Fibroblast of skin of right quadriceps (primary cell): ENCODE measurements at regions not wholly inside any gene's neighbourhood (a gene's known extent, or its start where the extent isn't known, plus 50 kb on each side); places are given as distances from the start of the nearest gene placed in this dataset.

Experiments
- DNase-seq: peaks from one replicate; pipeline ENCODE4 v3.0.0-alpha.2; 2013

DNA sequence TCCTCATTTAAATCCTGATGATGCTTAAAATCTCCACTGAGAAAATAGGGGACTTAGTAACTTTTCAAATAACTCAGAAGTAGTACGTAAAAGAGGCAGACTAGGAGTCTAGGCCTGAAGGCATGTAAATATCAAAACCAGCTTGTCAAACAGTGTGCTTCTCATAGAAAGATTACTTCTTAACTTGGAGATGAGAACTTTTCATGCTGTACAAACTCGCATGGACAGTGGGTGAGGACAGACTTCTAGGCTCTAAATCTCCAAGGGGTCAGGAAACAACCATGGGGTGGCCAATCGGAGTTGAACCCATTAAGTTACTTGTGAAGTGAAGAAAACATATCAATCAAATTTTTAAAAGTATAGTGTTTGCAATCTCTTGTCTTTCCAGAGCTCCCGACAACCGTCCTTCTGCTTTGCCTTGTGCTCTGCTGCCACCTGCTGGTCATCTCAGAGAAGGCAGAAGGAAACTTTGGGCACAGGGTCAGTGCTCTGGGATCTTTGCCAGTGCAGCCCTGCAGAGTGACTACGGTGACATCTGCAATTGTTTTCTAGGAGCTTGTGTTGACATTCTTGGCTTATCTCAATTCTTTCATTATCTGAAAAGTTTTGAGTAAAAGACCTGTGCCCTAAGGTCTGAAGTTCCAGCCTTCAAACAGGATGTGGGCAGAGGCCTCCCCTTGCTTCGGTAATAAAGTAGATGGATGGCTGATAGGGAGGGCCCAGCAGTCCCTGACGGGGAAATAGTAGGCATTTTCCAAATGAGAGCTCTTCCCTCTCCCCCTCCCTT, 105.1 kb upstream of the PDE4B start:
- peak; percentile 63 for DNase-seq

DNA sequence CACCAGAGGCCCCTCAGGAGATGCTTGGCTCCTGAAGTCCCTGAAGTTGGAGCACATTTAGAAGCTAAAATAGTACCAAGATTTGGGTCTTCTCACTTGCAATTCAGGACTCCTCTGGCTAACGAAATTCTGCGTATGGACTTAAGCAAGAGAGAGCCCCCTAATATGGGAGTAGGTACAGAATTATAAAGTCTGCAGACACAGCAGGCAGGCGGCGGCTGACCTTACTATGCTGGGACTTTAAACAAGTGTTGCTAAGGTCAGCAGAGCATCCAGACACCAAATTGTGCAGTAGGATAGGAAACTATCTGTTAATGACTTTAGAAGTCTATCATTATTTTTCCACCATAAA, 104.5 kb upstream of the PDE4B start:
- DNase-seq: no peak

DNA sequence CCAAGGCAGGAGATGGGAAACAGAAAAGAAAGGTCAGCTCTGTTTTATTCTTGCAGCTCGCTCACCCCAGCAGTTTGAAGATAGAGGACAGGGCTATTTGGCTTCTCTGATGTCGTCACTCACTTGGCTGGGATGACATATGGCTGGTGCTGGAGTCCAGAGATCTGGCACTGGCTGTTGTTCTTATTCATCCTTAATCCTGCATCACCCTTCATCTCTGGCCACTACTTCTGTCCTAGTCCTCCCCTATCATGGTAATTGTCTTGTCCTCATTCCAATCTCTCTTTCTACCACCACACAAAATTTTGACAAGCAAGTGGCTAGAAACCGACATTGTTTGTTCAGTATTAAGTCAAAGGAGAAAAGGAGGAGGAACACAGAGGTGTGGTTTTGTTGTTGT, 103.8 kb upstream of the PDE4B start:
- no peak for DNase-seq

DNA sequence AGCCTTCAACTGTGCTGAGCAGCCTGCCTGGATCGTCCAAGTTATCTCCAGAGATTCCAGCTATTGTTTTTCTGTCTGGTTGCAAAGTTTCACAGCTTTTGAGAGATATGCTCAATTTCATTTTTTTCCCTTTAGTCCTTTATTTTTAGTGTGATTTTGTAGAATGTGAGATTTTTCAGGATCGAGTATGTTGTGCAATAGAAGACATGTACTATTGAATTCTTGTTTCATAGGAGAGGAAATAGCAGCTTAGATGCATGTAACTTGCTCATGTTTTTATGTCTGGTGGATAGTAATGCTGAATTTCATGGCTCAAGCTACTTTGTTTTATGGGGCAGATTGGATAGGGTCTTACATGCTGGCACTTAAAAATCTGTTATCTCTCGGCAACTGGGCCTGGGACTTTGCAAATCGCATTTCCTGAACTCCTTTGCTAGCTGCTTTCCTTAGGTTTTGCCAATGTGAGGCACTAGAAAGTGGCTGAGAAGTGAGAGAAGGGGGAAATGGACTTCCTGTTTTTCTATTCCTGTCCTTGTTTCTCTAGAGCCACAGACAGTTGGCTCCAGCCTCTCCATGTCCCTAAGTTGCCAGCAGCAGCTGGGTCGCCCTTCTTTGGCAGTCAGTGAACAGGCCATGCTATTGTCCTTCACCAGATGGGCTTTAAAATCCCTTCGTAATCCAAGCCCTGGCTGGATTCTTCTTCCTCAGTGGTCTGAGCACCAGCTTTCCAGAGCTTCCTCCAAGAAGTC, 101.4 kb upstream of the PDE4B start:
- no peak for DNase-seq

DNA sequence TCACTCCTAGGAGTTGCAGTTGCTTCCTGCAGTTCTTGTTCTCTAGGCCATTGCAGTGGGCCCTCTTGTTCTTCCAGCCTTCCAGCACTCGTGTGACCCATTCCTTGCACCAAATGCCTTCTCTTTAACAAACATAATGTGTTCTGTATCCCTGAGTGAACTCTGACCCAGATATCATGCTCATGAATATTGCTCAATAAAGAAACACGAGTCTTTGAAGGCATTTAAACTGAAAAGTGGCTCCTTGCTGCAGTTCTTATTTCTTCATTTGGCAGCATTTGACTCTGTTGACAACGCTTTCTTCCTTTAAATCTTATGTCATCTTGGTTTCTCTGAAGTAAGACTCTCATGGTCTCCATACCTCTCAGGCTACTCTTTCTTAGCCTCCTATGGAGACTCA, 100.7 kb upstream of the PDE4B start:
- no peak for DNase-seq

DNA sequence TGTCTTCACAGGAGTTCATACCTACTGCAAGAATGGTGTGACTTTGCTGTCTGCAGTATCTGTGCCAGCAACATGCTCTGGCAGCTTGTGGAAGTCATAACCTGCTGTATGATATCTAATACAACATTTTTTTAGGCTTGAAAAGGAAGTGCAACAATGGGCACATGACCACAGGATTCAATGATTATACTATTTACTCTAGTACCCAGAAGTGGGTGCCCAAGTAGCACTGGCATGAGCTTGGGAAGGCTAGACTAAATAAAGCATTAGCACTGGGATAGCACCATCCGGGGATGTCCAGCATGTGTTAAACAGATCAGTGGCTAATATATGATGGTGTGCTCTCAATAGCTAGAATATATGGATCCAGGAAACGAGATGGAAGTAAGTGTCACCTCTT, 98.6 kb upstream of the PDE4B start:
- no peak for DNase-seq

GRCh38 chr1:65694933-65695332, 97.8 kb upstream of the PDE4B start:
- no peak for DNase-seq

DNA sequence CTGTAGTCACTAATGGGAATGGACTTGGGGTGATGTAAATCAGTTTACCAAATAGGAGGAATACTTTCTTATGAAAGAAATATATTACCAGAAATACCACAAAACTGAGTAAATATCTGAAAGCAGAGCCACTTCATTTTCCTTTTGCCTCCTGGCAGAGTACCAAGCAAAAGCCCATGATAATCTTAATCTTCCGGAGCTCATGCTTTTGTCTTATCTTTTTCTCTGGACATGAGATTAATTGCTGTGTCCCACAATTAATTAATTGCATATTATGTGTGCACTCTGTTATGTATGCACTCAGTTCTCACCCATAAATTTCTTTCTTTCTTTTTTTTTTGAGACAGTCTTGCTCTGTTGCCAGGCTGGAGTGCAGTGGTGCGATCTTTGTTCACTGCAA, 94.1 kb upstream of the PDE4B start:
- DNase-seq: no peak

DNA sequence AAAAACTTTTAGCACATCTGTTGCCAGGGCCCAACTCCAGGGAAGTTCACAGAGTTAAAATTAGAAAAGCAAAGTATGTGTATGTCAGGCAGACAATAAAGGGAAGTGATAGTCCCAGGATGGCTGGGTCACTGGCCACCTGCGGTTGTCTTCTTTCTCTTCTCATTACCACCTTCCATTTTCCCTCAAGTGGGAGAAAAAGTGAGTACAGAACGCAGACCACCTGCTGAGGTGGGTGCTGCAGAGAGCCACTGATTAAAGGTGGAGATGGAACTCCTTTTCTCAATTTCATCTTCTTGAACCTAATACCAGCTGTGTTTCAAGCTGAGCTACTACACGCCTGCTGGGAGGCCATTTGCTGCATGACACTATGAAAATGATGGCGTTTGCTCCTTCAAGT, 88.8 kb upstream of the PDE4B start:
- no peak for DNase-seq

DNA sequence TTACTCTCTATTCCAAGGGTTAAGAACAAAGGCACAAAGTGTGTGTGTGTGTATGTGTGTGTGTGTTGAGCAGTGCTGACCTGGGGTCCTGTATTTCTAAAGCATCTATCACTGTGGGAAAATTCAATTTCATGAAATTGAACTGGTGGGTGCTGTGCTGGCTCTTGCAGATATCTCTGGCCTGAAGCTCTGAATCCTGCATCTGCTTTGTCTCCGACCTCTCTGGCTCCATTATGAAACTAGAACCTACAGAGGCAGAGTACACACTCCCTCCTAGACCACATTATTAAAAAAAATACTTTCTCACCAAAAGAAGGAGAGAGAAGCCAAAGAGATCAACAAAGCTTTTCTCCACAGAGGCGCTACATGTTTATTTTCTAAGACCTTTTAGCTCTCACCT, 88.4 kb upstream of the PDE4B start:
- DNase-seq: no peak

DNA sequence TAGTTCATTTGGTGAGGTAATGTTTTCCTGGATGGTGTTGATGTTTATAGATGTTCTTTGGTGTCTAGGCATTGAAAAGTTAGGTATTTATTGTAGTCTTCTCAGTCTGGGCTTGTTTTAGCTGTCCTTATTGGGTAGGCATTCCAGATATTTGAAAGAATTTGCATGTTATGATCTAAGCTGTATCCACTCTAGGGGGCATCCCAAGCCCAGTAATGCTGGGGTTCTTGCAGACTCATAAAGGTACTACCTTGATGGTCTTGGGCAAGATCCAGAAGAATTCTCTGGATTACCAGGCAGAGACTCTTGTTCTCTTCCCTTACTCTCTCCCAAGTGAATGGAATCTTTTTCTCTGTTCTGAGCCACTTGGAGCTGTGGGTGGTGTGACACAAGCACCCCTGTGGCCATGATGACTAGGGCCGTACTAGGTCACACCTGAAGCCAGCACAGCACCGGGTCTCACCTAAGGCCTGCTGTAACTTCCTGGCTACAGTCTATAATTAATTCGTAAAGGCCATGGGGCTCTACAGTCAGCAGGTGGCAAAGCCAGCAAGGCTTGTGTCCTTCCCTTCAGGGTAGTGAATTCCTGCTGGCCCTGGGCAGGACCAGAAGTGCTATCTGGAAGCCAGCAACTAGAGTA, 74.8 kb upstream of the PDE4B start:
- peak; percentile 39 for DNase-seq

DNA sequence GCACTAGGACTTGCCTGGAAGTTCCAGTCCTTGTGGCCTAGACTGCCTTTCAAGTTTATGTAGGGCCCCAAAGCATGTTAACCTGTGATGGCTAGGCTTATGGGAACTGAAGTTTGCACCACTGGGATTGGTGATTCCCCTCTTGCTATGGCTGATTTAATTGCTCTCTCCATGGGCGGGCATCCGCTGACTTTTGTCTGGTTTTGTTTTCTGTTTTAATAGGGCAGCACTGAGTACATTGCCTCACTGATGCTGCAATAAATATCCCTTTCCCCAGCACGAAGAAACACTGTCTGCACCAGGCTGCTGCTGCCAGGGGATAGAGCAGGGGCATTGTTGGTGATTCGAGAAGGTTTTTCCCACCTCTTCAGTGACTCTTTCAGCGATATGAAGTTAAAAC, 73.3 kb upstream of the PDE4B start:
- DNase-seq: no peak

DNA sequence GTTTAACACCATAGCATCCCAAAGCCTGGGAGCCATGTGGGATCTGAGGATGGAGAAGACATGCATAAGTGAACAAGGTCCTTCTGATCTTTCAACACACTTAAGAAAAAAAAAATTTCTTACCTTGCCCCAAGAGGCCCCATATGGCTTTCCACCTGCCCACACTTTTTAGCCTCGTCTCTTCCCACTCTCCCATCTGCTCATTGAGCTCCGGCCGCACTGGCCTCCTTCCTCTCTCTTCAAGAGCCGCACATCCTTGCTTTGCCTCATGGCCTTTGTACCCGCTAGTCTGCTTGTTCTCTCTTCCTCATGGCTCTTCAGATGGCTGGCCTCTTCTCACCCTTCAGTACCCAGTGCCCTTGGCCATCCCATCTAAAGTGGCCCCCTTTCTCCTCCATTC, 70.2 kb upstream of the PDE4B start:
- no peak for DNase-seq

GRCh38 chr1:65724151-65724550, 68.5 kb upstream of the PDE4B start:
- DNase-seq: no peak

GRCh38 chr1:65725064-65725463, 67.6 kb upstream of the PDE4B start:
- DNase-seq: no peak

DNA sequence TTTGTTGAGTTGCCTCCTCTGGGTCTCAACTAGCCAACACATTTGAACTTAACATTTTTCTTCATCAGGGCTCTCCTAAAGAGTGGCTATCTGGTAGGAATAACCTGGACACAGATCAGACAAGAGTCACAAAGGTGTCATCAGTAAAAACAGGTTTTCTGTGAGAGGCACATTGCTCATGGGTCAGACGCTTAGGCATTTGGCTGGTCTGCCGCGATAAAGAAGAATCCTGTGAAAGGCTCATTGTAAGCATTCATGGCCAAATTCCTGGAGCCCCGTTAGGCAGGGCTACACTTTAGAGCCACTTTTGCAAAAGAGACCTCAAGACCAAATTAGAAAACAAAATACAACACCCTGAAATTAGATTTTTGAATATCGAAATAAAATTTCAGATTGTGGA, 64.2 kb upstream of the PDE4B start:
- no peak for DNase-seq

GRCh38 chr1:65729259-65729658, 63.4 kb upstream of the PDE4B start:
- DNase-seq: no peak

GRCh38 chr1:65734979-65735378, 57.7 kb upstream of the PDE4B start:
- DNase-seq: no peak

DNA sequence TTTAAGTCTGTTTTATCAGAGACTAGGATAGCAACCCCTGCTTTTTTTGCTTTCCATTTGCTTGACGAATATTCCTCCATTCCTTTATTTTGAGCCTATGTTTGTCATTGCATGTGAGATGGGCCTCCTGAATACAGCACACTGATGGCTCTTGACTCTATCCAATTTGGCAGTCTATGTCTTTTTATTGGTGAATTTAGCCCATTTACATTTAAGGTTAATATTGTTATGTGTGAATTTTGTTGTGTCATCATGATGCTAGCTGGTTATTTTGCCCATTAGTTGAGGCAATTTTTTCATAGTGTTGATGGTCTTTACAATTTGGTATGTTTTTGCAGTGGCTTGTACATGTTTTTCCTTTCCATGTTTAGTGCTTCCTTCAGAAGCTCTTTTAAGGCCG, 50.7 kb upstream of the PDE4B start:
- no peak for DNase-seq
